HL-60 (cell line): ENCODE measurements at regions not wholly inside any gene's neighbourhood (a gene's known extent, or its start where the extent isn't known, plus 50 kb on each side); places are given as distances from the start of the nearest gene placed in this dataset.
"Not testable (repeated sequence)": the region's sequence is repeated elsewhere in the genome, so short reads cannot be mapped to it uniquely, and the experiment has no call there.

Experiments used
- DNase-seq, 2 experiments: peaks; one replicate each; pipeline ENCODE4 v3.0.0-alpha.2; 2010 to 2020; ENCODE audit warnings: low read depth in 1 of 2, low spot score in 1 of 2
- H3K27ac ChIP-seq: fragments of 250-450 bp; sonication (Bioruptor Pico); replicated peaks from 2 replicates; pipeline ENCODE4 v1.5.1; 2020; ENCODE audit warnings: mild to moderate bottlenecking, moderate library complexity
- H3K27me3 ChIP-seq: fragments of 250-450 bp; sonication (Bioruptor Pico); 2 replicates; pipeline ENCODE4 v1.5.1; 2021; ENCODE audit warnings: mild to moderate bottlenecking, moderate library complexity; ENCODE audit not compliant: insufficient read depth, poor library complexity, severe bottlenecking
- H3K4me3 ChIP-seq: replicated peaks from 2 replicates; pipeline ENCODE4 v1.5.1; 2011; ENCODE audit warnings: mild to moderate bottlenecking, control low read depth, low read length; ENCODE audit not compliant: insufficient read depth
- CTCF ChIP-seq: IDR thresholded peaks from one replicate; pipeline ENCODE4 v1.5.1; 2011; ENCODE audit warnings: low read length, control low read depth, inconsistent platforms; ENCODE audit not compliant: insufficient read depth
- GABPA ChIP-seq: IDR thresholded peaks from 2 replicates; pipeline ENCODE4 v1.6.1; 2012; ENCODE audit warnings: low read depth
- POLR2AphosphoS5 ChIP-seq: IDR thresholded peaks from 2 replicates; pipeline ENCODE4 v1.6.1; 2012; ENCODE audit warnings: low read depth
- REST ChIP-seq: IDR thresholded peaks from 2 replicates; pipeline ENCODE4 v1.6.1; 2012; ENCODE audit warnings: low read depth; ENCODE audit not compliant: insufficient replicate concordance
- SPI1 ChIP-seq: IDR thresholded peaks from 2 replicates; pipeline ENCODE4 v1.6.1; 2012; ENCODE audit warnings: low read depth, mild to moderate bottlenecking, borderline replicate concordance

- no peak for DNase-seq
- TF ChIP-seq CTCF (no peak), REST (no peak), POLR2AphosphoS5 (no peak), GABPA (no peak), SPI1 (no peak)
- H3K27ac ChIP-seq: no peak overlapping the region
Observed at GRCh38 chr1:101444873-101445618, 208.2 kb downstream of the S1PR1 start.

GRCh38 chr1:101448018-101448417 lies 211.2 kb downstream of the S1PR1 start:
- H3K27ac ChIP-seq: no peak overlapping the region
- no peak overlapping the region for H3K4me3 ChIP-seq
- H3K27me3 ChIP-seq: no peaks in the 10 kb centered on the region
- TF ChIP-seq CTCF (no peak), SPI1 (no peak), GABPA (no peak), REST (no peak)
- DNase-seq: no peak

More at GRCh38 chr1:101444873-101445618, 208.2 kb downstream of the S1PR1 start:
- H3K27me3 ChIP-seq: no peaks in the 10 kb centered on the region
- H3K4me3 ChIP-seq: no peak overlapping the region

- not testable (repeated sequence) for H3K27ac ChIP-seq, DNase-seq, H3K27me3 ChIP-seq, H3K4me3 ChIP-seq
Observed at GRCh38 chr1:101450691-101451090, 213.9 kb downstream of the S1PR1 start.

- no peak overlapping the region for H3K27ac ChIP-seq
- no peak for DNase-seq
- no peak for TF ChIP-seq GABPA
- TF ChIP-seq CTCF: no peak
- TF ChIP-seq REST: no peak
- no peak for TF ChIP-seq SPI1
- no peak for TF ChIP-seq POLR2AphosphoS5
- no peak overlapping the region for H3K4me3 ChIP-seq
- H3K27me3 ChIP-seq: no peaks in the 10 kb centered on the region
Observed at GRCh38 chr1:101451888-101452287, 215.1 kb downstream of the S1PR1 start.
